GM18870 (cell line): ENCODE measurements at regions not wholly inside any gene's neighbourhood (a gene's known extent, or its start where the extent isn't known, plus 50 kb on each side); places are given as distances from the start of the nearest gene placed in this dataset.

ENCODE experiments used
- ATAC-seq: cut with Tn5 transposase; IDR thresholded peaks from one replicate; pipeline ENCODE4 v1.9.1; 2021; ENCODE audit warnings: moderate library complexity; ENCODE audit not compliant: unreplicated experiment

GRCh38 chr1:208628022-208628914 lies 384.1 kb upstream of the PLXNA2 start:
- ATAC-seq: no peak

DNA sequence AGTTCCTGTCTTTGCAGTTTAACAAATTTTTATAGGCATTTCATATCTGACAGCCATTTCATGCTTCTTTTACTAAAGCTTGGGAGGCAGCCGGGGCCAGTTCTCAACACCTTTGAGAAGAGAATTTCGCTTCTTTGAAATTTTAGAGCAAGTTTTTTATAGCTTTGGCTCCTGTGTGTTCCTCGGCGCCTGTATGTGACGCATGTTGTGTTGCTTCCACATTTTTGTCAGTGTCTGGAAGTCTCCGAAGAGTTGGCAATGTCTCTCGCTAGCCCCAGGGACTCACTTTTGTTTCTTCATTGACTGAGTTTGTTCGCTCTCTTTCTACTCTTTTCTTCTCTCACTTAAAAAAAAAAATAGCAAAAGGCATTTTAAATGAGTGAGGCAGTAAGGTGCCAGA lies 386.9 kb upstream of the PLXNA2 start:
- no peak for ATAC-seq

DNA sequence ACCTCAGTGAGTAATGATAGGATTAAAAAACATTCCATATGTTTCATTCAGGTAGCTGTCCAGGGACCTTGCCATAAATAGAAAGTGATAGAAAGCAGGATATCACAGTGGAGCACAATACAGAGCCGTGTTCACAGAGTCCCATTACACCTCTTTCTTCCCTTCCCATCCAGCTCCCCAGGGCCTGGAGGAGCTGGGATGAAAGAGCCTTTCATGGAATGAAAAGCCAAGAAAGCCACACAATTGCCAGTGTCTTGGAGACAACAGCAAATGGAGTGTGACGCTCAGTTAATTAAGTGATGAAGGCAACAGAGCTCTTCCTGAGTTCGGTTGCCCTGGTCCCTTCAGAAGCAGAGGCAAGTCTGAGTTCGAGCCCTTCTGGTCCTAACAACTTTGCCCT lies 387.3 kb upstream of the PLXNA2 start:
- ATAC-seq: no peak

DNA sequence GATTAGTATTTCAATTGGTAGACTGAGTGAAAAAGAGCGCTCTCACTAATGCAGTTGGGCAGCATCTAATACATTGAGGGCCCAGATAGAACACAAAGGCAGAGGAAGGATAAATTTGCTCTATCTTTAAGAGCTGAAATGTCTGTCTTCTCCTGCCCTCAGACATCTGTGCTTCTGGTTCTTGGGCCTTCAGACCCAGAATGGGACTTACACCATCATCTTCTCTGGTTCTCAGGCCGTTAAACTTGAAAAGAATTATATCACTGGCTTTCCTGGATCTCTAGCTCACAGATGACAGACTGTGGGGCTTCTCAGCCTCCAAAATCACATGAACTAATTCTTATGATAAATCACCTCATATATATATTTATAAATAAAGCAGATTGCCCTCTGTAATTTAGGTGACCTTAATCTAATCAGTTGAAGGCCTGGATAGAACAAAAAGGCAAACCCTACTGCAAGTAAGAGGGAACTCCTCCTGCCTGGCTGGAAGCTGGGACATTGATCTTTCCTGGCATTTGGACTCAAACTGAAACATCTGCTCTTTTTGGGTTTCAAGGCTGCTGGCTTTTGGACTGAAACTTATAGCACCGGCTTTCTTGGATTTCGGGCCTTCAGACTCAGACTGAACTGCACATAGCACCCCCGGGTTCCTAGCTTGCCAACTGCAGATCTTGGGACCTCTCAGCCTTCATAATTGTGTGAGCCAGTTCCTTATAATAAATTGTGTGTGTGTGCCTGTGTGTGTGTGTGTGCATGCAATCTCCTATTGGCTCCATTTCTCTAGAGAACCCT lies 390.4 kb upstream of the PLXNA2 start:
- ATAC-seq: no peak

- ATAC-seq: no peak
Observed at GRCh38 chr1:208637181-208637580, 393.0 kb upstream of the PLXNA2 start.

GRCh38 chr1:208639382-208639781 lies 395.2 kb upstream of the PLXNA2 start:
- ATAC-seq: no peak

DNA sequence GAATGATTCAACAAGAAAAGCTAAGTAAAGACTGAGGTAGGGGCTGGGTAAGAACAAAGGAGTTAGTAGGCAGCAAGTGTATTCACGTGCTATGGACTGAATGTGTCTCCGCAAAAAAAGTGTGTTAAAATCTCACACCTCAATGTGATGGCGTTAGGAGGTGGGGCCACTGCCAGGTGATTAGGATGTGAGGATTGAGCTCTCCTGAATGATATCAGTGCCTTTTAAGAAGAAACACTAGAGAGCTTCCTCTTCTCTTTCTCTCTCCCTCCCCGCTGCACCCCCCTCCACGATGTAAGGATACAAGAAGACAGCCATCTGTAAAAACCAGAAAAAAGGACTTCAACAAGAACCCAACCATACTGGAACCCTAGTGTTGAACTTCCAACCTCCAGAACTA lies 396.1 kb upstream of the PLXNA2 start:
- ATAC-seq: no peak

DNA sequence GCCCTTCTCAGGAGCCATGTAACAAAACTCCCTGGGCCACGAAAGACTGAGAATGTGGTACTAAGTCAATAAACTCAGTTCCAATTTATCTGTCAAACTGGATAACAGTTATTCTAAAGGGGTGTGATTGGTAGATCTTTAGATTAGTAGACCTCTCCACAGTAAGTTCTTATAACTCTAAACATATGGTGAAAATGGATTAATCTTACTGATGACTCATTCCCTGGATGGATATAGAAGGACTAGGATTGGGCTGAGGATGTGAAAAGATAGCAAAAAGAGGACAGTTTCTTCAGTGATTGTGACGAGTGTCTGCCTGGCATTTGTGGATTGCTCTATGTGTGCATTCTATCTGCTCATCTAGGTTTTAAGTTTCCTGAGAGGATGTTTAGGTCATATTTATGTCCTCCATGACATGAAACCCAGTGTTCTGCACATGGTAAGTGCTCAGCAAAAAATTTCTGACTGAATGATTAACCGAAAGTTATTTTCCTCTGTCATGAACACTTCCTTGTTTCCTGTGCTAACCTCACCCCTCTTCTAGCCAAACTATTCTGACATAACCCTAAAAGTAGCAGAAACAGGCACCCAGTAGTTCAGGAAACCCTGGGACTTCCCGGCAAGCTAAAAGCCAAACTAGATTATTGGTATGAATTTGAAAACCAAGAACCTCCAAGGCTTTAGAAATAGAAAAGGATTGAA lies 397.5 kb upstream of the PLXNA2 start:
- peak; percentile 65 for ATAC-seq

GRCh38 chr1:208643005-208643597 lies 398.9 kb upstream of the PLXNA2 start:
- ATAC-seq: no peak

- no peak for ATAC-seq
Observed at GRCh38 chr1:208644401-208645160, 400.4 kb upstream of the PLXNA2 start.

GRCh38 chr1:208646431-208646830 lies 402.2 kb upstream of the PLXNA2 start:
- ATAC-seq: no peak

DNA sequence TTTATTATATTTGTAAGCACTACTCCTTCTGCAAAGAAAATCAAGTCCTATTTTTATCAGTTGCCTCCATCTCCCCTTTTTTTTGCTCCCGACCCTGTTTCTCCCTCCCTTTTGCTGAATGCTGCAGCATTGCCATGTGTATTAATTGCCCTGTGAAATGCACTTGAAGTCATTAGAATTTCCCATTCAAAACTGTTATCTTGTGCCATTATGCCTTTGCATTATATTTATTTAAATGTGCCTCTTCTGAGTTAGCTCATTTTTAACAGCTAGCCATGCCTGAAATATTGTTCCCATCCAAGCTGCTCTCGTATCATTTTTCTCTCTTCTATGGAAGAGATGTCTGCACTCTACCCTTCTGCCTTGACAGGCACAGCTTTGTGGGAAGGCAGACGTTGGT lies 404.0 kb upstream of the PLXNA2 start:
- ATAC-seq: no peak

- peak; percentile 89 for ATAC-seq
Observed at GRCh38 chr1:208652296-208653160, 408.3 kb upstream of the PLXNA2 start.

GRCh38 chr1:208653426-208653825 lies 409.2 kb upstream of the PLXNA2 start:
- no peak for ATAC-seq

DNA sequence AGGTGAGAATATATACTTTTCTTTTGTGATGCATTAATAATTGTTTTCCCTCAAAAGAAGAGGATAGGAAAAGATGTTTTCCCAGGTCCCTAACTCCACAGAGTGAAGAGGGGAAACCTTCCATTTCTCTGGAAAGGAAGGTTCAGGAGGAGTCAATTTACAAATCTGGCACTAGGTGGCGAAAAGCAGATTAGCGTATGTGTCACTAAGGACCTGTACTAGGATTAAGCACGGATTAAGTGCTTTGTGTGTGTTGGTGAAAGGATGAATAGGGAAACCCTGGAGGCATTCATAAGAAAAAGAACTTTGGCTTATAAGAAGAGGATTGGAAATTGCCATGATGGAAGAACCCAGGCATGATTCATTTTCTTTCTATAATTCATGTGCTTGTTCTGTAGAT lies 410.1 kb upstream of the PLXNA2 start:
- no peak for ATAC-seq

GRCh38 chr1:208665936-208666335 lies 421.8 kb upstream of the PLXNA2 start:
- ATAC-seq: no peak

DNA sequence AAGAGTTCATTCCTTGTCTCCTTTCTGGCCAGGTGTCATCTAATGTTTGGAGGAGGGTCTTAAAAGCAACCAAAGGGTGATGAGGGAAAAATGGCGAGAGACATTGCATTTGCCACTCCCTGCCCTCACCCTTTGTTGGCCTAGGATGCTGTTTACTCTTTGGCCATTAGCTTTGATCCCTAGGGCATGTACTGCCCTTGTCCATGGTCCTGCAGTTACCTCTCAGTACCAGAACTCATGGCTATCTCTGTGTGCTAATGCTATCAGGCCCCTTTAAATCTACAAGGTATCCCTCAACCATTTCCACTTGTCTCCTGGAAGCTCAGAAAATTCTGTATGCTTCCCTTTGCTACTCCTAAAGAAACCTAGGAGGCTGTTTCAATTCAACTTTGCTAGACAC lies 424.8 kb upstream of the PLXNA2 start:
- no peak for ATAC-seq

- ATAC-seq: no peak
Observed at GRCh38 chr1:208670778-208671177, 426.6 kb upstream of the PLXNA2 start.

DNA sequence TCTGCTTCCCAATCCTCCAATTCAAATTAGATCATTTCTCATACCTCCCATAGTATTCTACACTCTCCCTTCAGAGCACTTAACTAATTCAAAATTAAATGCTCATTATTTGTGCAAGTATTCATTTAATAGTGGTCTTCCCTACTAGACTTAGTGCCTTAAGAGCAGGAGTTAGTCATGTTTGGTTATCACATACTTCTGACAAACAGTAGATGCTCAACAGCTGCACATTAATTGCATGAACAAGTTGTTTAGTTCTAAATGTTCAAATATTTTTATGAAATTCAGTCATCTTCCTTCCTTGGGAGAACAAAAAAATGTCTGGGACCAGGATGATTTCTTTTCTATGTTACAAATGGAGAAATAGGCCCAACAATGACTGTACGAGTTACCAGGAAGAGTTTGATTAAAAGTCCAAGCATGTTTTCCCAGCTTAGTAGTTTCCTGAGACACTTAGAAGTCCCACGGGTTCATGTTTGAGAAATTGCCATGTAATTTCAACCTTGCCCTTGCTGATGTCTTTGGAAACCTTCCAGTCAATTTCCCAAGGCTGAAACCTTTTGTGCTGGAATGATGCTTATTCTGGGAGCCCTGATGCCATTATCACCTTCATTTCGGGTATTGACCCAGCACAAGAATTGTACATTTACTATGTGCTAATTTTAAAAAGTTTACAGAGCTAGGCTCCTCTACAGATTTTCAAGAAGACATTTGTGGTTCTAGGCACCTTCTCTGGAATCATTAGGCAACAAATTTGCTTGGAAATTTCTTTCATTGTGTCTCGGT lies 437.9 kb upstream of the PLXNA2 start:
- no peak for ATAC-seq
